ENCODE measurements at regions not wholly inside any gene's neighbourhood (a gene's known extent, or its start where the extent isn't known, plus 50 kb on each side); places are given as distances from the start of the nearest gene placed in this dataset.
"Not testable (repeated sequence)": the region's sequence is repeated elsewhere in the genome, so short reads cannot be mapped to it uniquely, and the experiment has no call there.

DNA sequence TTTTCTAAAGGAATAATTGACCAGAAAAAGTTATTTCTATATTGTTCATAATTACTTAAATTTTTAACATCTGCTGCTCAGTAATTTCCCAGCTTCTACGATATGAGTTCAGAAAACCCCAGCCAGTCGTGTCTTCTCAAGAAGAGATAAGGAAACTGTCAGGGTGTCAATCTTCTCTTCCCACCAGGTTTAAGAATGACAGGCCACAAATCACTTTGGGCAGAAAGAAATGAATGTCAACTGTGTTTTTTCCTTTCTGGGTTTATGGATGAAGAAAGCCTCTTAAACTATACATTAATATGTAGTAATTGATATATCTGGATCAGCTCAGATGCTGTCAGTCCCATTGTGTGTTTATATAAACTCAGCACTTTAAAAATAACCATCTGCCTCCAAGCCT is 453.2 kb upstream of the NUDT12 start:
- Mint-ChIP-seq H3K4me1 (no peaks in the 10 kb centered on the region), H3K27ac (no peak overlapping the region), H3K9me3 (ENCODE audit: insufficient read depth) (peaks cover 7% of the 10 kb centered on the region), H3K4me3 (no peak overlapping the region), H3K27me3 (no peaks in the 10 kb centered on the region)
- Histone ChIP-seq H3K4me1 (ENCODE audit: control insufficient read depth in 2 of 2, insufficient read depth in 2 of 2, low read length in 2 of 2) (no peaks in the 10 kb centered on the region), H4K20me1 (ENCODE audit: control insufficient read depth, insufficient read depth, low read length, poor library complexity, severe bottlenecking) (no peaks in the 10 kb centered on the region), H2AFZ (ENCODE audit: insufficient read depth, low read depth, low read length, poor library complexity, severe bottlenecking) (no peak overlapping the region), H3K27me3 (replicated peaks in 1 of 4; ENCODE audit: control extremely low read depth in 1 of 4, control insufficient read depth in 3 of 4, insufficient read depth in 4 of 4, low read length in 3 of 4) (no peaks in the 10 kb centered on the region), H3K4me3 (ENCODE audit: control extremely low read depth in 1 of 5, extremely low read depth in 1 of 5, insufficient read depth in 1 of 5, low read depth in 2 of 5, low read length in 4 of 5) (no peak overlapping the region), H3K9me3 (ENCODE audit: control extremely low read depth in 1 of 3, control insufficient read depth in 2 of 3, insufficient read depth in 1 of 3, low read length in 2 of 3) (peaks cover 0 to 6% (median 3%) of the 10 kb centered on the region in 3 donors), H3K79me2 (ENCODE audit: control insufficient read depth, insufficient read depth, low read length) (no peaks in the 10 kb centered on the region), H3K36me3 (replicated peaks in 1 of 2; ENCODE audit: control extremely low read depth in 1 of 2, control insufficient read depth in 1 of 2, extremely low read depth in 1 of 2, insufficient read depth in 2 of 2, low read length in 1 of 2) (no peaks in the 10 kb centered on the region), H3K9ac (ENCODE audit: low read length) (no peak overlapping the region), H3K4me2 (replicated peaks; ENCODE audit: low read depth, low read length, poor library complexity, severe bottlenecking) (no peak overlapping the region), H3K27ac (ENCODE audit: low read length in 2 of 2) (no peak overlapping the region)
- ChIA-PET POLR2A (no interaction called here), CTCF (no interaction called here)
- DNase-seq (no peak), ATAC-seq (ENCODE audit: low read depth) (no peak)
- TF ChIP-seq, protein P1, sequence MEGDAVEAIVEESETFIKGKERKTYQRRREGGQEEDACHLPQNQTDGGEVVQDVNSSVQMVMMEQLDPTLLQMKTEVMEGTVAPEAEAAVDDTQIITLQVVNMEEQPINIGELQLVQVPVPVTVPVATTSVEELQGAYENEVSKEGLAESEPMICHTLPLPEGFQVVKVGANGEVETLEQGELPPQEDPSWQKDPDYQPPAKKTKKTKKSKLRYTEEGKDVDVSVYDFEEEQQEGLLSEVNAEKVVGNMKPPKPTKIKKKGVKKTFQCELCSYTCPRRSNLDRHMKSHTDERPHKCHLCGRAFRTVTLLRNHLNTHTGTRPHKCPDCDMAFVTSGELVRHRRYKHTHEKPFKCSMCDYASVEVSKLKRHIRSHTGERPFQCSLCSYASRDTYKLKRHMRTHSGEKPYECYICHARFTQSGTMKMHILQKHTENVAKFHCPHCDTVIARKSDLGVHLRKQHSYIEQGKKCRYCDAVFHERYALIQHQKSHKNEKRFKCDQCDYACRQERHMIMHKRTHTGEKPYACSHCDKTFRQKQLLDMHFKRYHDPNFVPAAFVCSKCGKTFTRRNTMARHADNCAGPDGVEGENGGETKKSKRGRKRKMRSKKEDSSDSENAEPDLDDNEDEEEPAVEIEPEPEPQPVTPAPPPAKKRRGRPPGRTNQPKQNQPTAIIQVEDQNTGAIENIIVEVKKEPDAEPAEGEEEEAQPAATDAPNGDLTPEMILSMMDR (IDR thresholded peaks at IDR 0.05), result no peak
- no peak for TF ChIP-seq EZH2 (IDR thresholded peaks at IDR 0.05; ENCODE audit: borderline replicate concordance, insufficient read depth, low read depth, low read length, poor library complexity, severe bottlenecking)
- intact Hi-C loops (cut with micrococcal nuclease), result no loop called here
- WGBS (ENCODE audit: insufficient coverage), result no CpG with 5 or more reads among the region's 2 CpGs

DNA sequence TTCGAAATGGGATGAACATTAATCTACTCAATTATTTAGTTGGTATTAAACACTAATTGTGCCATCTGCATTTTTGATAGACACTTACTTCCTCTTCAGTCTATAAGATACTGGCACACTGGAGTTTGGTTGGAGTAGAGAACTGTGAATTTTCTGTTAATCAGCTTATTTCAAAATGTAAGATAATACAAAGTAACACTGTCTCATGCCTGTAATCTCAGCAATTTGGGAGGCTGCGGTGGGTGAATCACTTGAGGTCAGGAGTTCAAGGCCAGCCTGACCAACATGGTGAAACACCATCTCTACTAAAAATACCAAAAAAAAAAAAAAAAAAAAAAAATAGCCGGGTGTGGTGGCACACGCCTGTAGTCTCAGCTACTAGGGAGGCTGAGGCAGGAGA is 440.2 kb upstream of the NUDT12 start:
- ATAC-seq (ENCODE audit: low read depth); H3K79me2 ChIP-seq (ENCODE audit: control insufficient read depth, insufficient read depth, low read length); POLR2A ChIA-PET; H3K9ac ChIP-seq (ENCODE audit: low read length); H4K20me1 ChIP-seq (ENCODE audit: control insufficient read depth, insufficient read depth, low read length, poor library complexity, severe bottlenecking); intact Hi-C loops (cut with micrococcal nuclease); H3K27me3 Mint-ChIP-seq; H3K9me3 Mint-ChIP-seq (ENCODE audit: insufficient read depth); H3K27ac Mint-ChIP-seq; H2AFZ ChIP-seq (ENCODE audit: insufficient read depth, low read depth, low read length, poor library complexity, severe bottlenecking); H3K4me2 ChIP-seq (replicated peaks; ENCODE audit: low read depth, low read length, poor library complexity, severe bottlenecking); H3K36me3 ChIP-seq (replicated peaks in 1 of 2; ENCODE audit: control extremely low read depth in 1 of 2, control insufficient read depth in 1 of 2, extremely low read depth in 1 of 2, insufficient read depth in 2 of 2, low read length in 1 of 2); H3K4me1 Mint-ChIP-seq; CTCF ChIA-PET; H3K4me3 ChIP-seq (ENCODE audit: control extremely low read depth in 1 of 5, extremely low read depth in 1 of 5, insufficient read depth in 1 of 5, low read depth in 2 of 5, low read length in 4 of 5); DNase-seq; H3K27me3 ChIP-seq (replicated peaks in 1 of 4; ENCODE audit: control extremely low read depth in 1 of 4, control insufficient read depth in 3 of 4, insufficient read depth in 4 of 4, low read length in 3 of 4); H3K4me1 ChIP-seq (ENCODE audit: control insufficient read depth in 2 of 2, insufficient read depth in 2 of 2, low read length in 2 of 2); H3K4me3 Mint-ChIP-seq; H3K27ac ChIP-seq (ENCODE audit: low read length in 2 of 2); H3K9me3 ChIP-seq (ENCODE audit: control extremely low read depth in 1 of 3, control insufficient read depth in 2 of 3, insufficient read depth in 1 of 3, low read length in 2 of 3): not testable (repeated sequence)
- WGBS (ENCODE audit: insufficient coverage), result no CpG with 5 or more reads among the region's 4 CpGs
